Neural cell (in vitro differentiated cells): ENCODE measurements at regions not wholly inside any gene's neighbourhood (a gene's known extent, or its start where the extent isn't known, plus 50 kb on each side); places are given as distances from the start of the nearest gene placed in this dataset.

ENCODE experiments used
- EP300 ChIP-seq: fragments of 450-650 bp; conservative IDR thresholded peaks from 2 replicates; pipeline ENCODE4 v1.6.1; 2014; ENCODE audit warnings: antibody characterized with exemption, mild to moderate bottlenecking, moderate library complexity; ENCODE audit not compliant: poor library complexity, severe bottlenecking
- EZH2 ChIP-seq: fragments of 200-600, 300-800 bp; shearing (Covaris generic), sonication (generic); IDR thresholded peaks from 2 replicates; pipeline ENCODE4 v1.6.1; 2014; ENCODE audit warnings: antibody characterized with exemption, low read length, borderline replicate concordance, mild to moderate bottlenecking; ENCODE audit not compliant: insufficient read depth, poor library complexity, severe bottlenecking
- MXI1 ChIP-seq: fragments of 450-650 bp; conservative IDR thresholded peaks from 2 replicates; pipeline ENCODE4 v1.6.1; 2014; ENCODE audit warnings: antibody characterized with exemption, mild to moderate bottlenecking; ENCODE audit not compliant: poor library complexity, severe bottlenecking
- POLR2AphosphoS5 ChIP-seq: IDR thresholded peaks from 2 replicates; pipeline ENCODE4 v1.6.1; 2012
- RAD21 ChIP-seq: fragments of 450-650 bp; conservative IDR thresholded peaks from 2 replicates; pipeline ENCODE4 v1.6.1; 2014; ENCODE audit warnings: antibody characterized with exemption, mild to moderate bottlenecking, moderate library complexity
- SMC3 ChIP-seq: fragments of 450-650 bp; conservative IDR thresholded peaks from 2 replicates; pipeline ENCODE4 v1.6.1; 2014; ENCODE audit warnings: antibody characterized with exemption, mild to moderate bottlenecking, moderate library complexity; ENCODE audit not compliant: poor library complexity
- TF ChIP-seq, protein P1 (sequence below): fragments of 450-650 bp; IDR thresholded peaks from 2 replicates; pipeline ENCODE4 v1.5.1; 2014; ENCODE audit warnings: antibody characterized with exemption, mild to moderate bottlenecking, moderate library complexity; ENCODE audit not compliant: poor library complexity, severe bottlenecking
- TF ChIP-seq, protein P2 (sequence below): IDR thresholded peaks from 2 replicates; pipeline ENCODE4 v1.6.1; 2012; ENCODE audit warnings: borderline replicate concordance

DNA sequence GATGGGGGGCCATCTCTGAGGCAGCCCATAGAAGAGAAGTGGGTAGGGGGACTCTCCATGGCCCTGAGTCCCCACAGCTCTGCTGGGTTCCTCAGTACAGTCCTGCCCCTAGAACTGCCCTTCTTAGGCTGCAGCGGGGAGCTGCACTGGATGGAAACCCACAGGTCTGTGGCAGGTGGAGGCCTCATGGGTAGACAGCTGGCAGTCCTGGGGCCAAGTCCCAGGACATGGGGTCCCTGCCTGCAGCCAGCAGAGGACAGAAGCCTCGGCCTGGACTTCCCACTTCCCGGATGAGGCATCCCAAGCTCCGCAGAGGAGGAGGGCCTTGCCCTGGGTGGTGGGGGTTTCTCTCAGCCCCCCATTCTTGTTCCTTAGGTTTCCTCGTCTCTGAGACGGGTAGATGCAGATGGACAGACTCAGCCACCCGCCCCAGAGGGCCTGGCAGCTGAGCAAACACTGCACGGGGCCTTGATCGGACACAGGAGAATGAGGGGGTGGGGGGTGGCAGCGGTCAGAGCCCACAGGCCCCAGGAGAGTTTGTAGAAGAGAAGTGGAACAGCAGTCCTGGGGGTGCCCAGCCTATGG is 153.8 kb downstream of the C9orf50 start:
- TF ChIP-seq, protein P1, sequence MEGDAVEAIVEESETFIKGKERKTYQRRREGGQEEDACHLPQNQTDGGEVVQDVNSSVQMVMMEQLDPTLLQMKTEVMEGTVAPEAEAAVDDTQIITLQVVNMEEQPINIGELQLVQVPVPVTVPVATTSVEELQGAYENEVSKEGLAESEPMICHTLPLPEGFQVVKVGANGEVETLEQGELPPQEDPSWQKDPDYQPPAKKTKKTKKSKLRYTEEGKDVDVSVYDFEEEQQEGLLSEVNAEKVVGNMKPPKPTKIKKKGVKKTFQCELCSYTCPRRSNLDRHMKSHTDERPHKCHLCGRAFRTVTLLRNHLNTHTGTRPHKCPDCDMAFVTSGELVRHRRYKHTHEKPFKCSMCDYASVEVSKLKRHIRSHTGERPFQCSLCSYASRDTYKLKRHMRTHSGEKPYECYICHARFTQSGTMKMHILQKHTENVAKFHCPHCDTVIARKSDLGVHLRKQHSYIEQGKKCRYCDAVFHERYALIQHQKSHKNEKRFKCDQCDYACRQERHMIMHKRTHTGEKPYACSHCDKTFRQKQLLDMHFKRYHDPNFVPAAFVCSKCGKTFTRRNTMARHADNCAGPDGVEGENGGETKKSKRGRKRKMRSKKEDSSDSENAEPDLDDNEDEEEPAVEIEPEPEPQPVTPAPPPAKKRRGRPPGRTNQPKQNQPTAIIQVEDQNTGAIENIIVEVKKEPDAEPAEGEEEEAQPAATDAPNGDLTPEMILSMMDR = no peak
- TF ChIP-seq MXI1 (no peak), POLR2AphosphoS5 (no peak), EZH2 (no peak), RAD21 (no peak), EP300 (no peak), SMC3 (no peak)
- TF ChIP-seq, protein P2, sequence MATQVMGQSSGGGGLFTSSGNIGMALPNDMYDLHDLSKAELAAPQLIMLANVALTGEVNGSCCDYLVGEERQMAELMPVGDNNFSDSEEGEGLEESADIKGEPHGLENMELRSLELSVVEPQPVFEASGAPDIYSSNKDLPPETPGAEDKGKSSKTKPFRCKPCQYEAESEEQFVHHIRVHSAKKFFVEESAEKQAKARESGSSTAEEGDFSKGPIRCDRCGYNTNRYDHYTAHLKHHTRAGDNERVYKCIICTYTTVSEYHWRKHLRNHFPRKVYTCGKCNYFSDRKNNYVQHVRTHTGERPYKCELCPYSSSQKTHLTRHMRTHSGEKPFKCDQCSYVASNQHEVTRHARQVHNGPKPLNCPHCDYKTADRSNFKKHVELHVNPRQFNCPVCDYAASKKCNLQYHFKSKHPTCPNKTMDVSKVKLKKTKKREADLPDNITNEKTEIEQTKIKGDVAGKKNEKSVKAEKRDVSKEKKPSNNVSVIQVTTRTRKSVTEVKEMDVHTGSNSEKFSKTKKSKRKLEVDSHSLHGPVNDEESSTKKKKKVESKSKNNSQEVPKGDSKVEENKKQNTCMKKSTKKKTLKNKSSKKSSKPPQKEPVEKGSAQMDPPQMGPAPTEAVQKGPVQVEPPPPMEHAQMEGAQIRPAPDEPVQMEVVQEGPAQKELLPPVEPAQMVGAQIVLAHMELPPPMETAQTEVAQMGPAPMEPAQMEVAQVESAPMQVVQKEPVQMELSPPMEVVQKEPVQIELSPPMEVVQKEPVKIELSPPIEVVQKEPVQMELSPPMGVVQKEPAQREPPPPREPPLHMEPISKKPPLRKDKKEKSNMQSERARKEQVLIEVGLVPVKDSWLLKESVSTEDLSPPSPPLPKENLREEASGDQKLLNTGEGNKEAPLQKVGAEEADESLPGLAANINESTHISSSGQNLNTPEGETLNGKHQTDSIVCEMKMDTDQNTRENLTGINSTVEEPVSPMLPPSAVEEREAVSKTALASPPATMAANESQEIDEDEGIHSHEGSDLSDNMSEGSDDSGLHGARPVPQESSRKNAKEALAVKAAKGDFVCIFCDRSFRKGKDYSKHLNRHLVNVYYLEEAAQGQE = no peak
